OCI-LY7 (cell line): ENCODE measurements at regions not wholly inside any gene's neighbourhood (a gene's known extent, or its start where the extent isn't known, plus 50 kb on each side); places are given as distances from the start of the nearest gene placed in this dataset.

Experiments
- BruUV-seq: library from RNA; stranded (reverse); fragments of 400-500 nt; replicated peaks from 2 replicates; lab custom pipeline; 2021; lab: Mats Ljungman, UMichigan
- CTCF ChIA-PET: fragments of 300-600 bp; sonication (Branson Sonifier 250); formaldehyde crosslinking; loops from one replicate; lab custom pipeline; 2022; ENCODE audit warnings: antibody characterized with exemption; ENCODE audit not compliant: unreplicated experiment; lab: Charles Lee
- POLR2A ChIA-PET: fragments of 300-600 bp; sonication (Branson Sonifier 250); formaldehyde crosslinking; loops from one replicate; lab custom pipeline; 2022; ENCODE audit warnings: antibody characterized with exemption; lab: Charles Lee
- DNase-seq: peaks from one replicate; pipeline ENCODE4 v3.0.0-alpha.2; 2015; ENCODE audit warnings: low spot score
- H2AFZ ChIP-seq: fragments of 200-600 bp; sonication (generic), shearing (Covaris generic); 2 replicates; pipeline ENCODE4 v1.6.1; 2014; ENCODE audit warnings: mild to moderate bottlenecking, antibody characterized with exemption, low read length, moderate library complexity
- H3K27ac ChIP-seq: fragments of 200-600 bp; sonication (generic); 2 replicates; pipeline ENCODE4 v1.5.1; 2014; ENCODE audit warnings: mixed run types, low read depth, mild to moderate bottlenecking, moderate library complexity, low read length, inconsistent platforms; ENCODE audit not compliant: poor library complexity, severe bottlenecking
- H3K36me3 ChIP-seq: fragments of 200-600 bp; sonication (generic); 2 replicates; pipeline ENCODE4 v1.6.1; 2014; ENCODE audit warnings: mild to moderate bottlenecking, antibody characterized with exemption, low read length, moderate library complexity, mixed read lengths; ENCODE audit not compliant: insufficient read depth
- H3K4me1 ChIP-seq: fragments of 200-600 bp; sonication (generic); 2 replicates; pipeline ENCODE4 v1.5.1; 2014; ENCODE audit warnings: mild to moderate bottlenecking, low read length; ENCODE audit not compliant: insufficient read depth, poor library complexity, severe bottlenecking
- H3K4me2 ChIP-seq: fragments of 200-600 bp; sonication (generic); 2 replicates; pipeline ENCODE4 v1.6.1; 2014; ENCODE audit warnings: mild to moderate bottlenecking, low read length
- H3K4me3 ChIP-seq: fragments of 200-600 bp; sonication (generic); 2 replicates; pipeline ENCODE4 v1.5.1; 2014; ENCODE audit warnings: mild to moderate bottlenecking, low read depth, low read length; ENCODE audit not compliant: poor library complexity, severe bottlenecking
- H3K79me2 ChIP-seq: fragments of 200-600 bp; sonication (generic); 2 replicates; pipeline ENCODE4 v1.6.1; 2016; ENCODE audit warnings: low read depth, mild to moderate bottlenecking, low read length, moderate library complexity, mixed read lengths; ENCODE audit not compliant: insufficient read depth
- H3K9me2 ChIP-seq: fragments of 200-600 bp; sonication (generic); 2 replicates; pipeline ENCODE4 v1.6.1; 2016; ENCODE audit warnings: mild to moderate bottlenecking, low read length, mixed read lengths; ENCODE audit not compliant: insufficient read depth
- H3K9me3 ChIP-seq: fragments of 200-600 bp; sonication (generic); 2 replicates; pipeline ENCODE4 v1.6.1; 2014; ENCODE audit warnings: mild to moderate bottlenecking, mixed run types, low read length, mixed read lengths
- H4K20me1 ChIP-seq: fragments of 200-600 bp; sonication (generic); 2 replicates; pipeline ENCODE4 v1.6.1; 2014; ENCODE audit warnings: mild to moderate bottlenecking, antibody characterized with exemption, low read length, moderate library complexity, mixed read lengths; ENCODE audit not compliant: insufficient read depth
- CTCF ChIP-seq: fragments of 200-600 bp; sonication (generic); conservative IDR thresholded peaks from 2 replicates; pipeline ENCODE4 v1.5.1; 2014; ENCODE audit warnings: mild to moderate bottlenecking, antibody characterized with exemption, low read length, moderate library complexity, mixed read lengths
- EZH2phosphoT487 ChIP-seq: fragments of 200-600 bp; sonication (generic); IDR thresholded peaks from 2 replicates; pipeline ENCODE4 v1.6.1; 2018; ENCODE audit warnings: low read depth, borderline replicate concordance, mild to moderate bottlenecking, mixed run types, antibody characterized with exemption, low read length, moderate library complexity, mixed read lengths
- intact Hi-C: fragments of 100-400 bp; cut with micrococcal nuclease; formaldehyde crosslinking; loops from one replicate; pipeline ENCODE4 v1.10.0; 2022; ENCODE audit not compliant: unreplicated experiment

- no peaks in the 10 kb centered on the region for H4K20me1 ChIP-seq
- no TSS peak for BruUV-seq
- ChIA-PET CTCF (no interaction called here), POLR2A (no interaction called here)
- DNase-seq, result no peak
- H3K9me3 ChIP-seq, result no peaks in the 10 kb centered on the region
- TF ChIP-seq CTCF (no peak), EZH2phosphoT487 (no peak)
- no peaks in the 10 kb centered on the region for H3K9me2 ChIP-seq
- no peaks in the 10 kb centered on the region for H3K4me1 ChIP-seq
- no peak overlapping the region for H2AFZ ChIP-seq
- no peaks in the 10 kb centered on the region for H3K36me3 ChIP-seq
- intact Hi-C loops, result no loop called here
- H3K4me2 ChIP-seq, result no peak overlapping the region
- H3K79me2 ChIP-seq, result no peaks in the 10 kb centered on the region
- H3K27ac ChIP-seq, result no peak overlapping the region
- no peak overlapping the region for H3K4me3 ChIP-seq
Measured at GRCh38 chr2:83394134-83394904, 1064.8 kb downstream of the SUCLG1 start.

DNA sequence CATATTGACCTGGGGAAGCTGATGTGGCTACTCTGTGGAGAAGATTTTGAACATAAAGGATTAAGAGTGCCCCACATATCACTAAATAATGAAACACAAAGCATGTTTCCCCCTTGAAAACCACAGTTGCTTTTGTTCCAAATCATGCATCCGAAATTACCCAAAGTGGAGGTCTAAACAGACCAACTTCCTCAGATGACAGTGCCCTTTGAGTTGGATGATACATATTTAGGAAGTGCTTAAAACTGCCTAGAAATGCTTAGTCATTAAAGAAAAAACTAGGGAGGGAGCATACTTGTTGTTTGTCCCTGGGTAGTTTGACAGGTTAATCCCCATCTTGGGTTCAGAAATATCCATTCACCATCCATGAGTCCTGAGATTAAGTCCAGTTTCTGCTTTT, 1070.3 kb downstream of the SUCLG1 start:
- CTCF ChIA-PET, result no interaction called here
- POLR2A ChIA-PET, result no interaction called here
- Histone ChIP-seq H3K9me3 (no peaks in the 10 kb centered on the region), H3K4me3 (no peak overlapping the region), H4K20me1 (no peaks in the 10 kb centered on the region), H3K9me2 (no peaks in the 10 kb centered on the region), H3K27ac (no peak overlapping the region), H2AFZ (no peak overlapping the region), H3K4me1 (no peaks in the 10 kb centered on the region), H3K79me2 (no peaks in the 10 kb centered on the region), H3K4me2 (no peak overlapping the region), H3K36me3 (no peaks in the 10 kb centered on the region)
- DNase-seq, result no peak
- no peak for TF ChIP-seq CTCF
- TF ChIP-seq EZH2phosphoT487, result no peak
- BruUV-seq, result no TSS peak
- intact Hi-C loops, result no loop called here

- H3K79me2 ChIP-seq, result no peaks in the 10 kb centered on the region
- no peak overlapping the region for H3K27ac ChIP-seq
- no peak for DNase-seq
- H3K9me3 ChIP-seq, result no peaks in the 10 kb centered on the region
- H3K36me3 ChIP-seq, result no peaks in the 10 kb centered on the region
- intact Hi-C loops, result no loop called here
- H3K9me2 ChIP-seq, result no peaks in the 10 kb centered on the region
- H4K20me1 ChIP-seq, result no peaks in the 10 kb centered on the region
- no TSS peak for BruUV-seq
- ChIA-PET CTCF (no interaction called here), POLR2A (no interaction called here)
- H3K4me3 ChIP-seq, result no peak overlapping the region
- H3K4me1 ChIP-seq, result no peaks in the 10 kb centered on the region
- H2AFZ ChIP-seq, result no peak overlapping the region
- TF ChIP-seq CTCF (no peak), EZH2phosphoT487 (no peak)
- no peak overlapping the region for H3K4me2 ChIP-seq
Measured at GRCh38 chr2:83386549-83386948, 1072.5 kb downstream of the SUCLG1 start.
